ENCODE measurements at regions not wholly inside any gene's neighbourhood (a gene's known extent, or its start where the extent isn't known, plus 50 kb on each side); places are given as distances from the start of the nearest gene placed in this dataset.

GRCh38 chr3:39744746-39745145, 64.7 kb upstream of the MYRIP start:
- intact Hi-C loops (cut with DNase I; ENCODE audit: low total_unique reads) = no loop called here
- TF ChIP-seq CTCF (IDR thresholded peaks at IDR 0.05) (no peak), POLR2A (IDR thresholded peaks at IDR 0.05) (no peak)

GRCh38 chr3:39748002-39748401, 61.4 kb upstream of the MYRIP start:
- H3K27me3 ChIP-seq = no peaks in the 10 kb centered on the region
- intact Hi-C loops (cut with DNase I; ENCODE audit: low total_unique reads) = no loop called here
- no peaks in the 10 kb centered on the region for H3K36me3 ChIP-seq (ENCODE audit: low read depth, missing control alignments)
- 82 to 89% methylated on average over 1 of the region's 1 CpG for WGBS, 2 donors
- no peak for DNase-seq
- H3K9me3 ChIP-seq = no peaks in the 10 kb centered on the region
- H3K27ac ChIP-seq = no peak overlapping the region
- no peak for TF ChIP-seq CTCF (IDR thresholded peaks at IDR 0.05)
- TF ChIP-seq POLR2A (IDR thresholded peaks at IDR 0.05) = no peak
- no peaks in the 10 kb centered on the region for H3K4me1 ChIP-seq
- no peak overlapping the region for H3K4me3 ChIP-seq

More at GRCh38 chr3:39744746-39745145, 64.7 kb upstream of the MYRIP start:
- H3K27ac ChIP-seq = no peak overlapping the region
- H3K9me3 ChIP-seq = no peaks in the 10 kb centered on the region
- H3K36me3 ChIP-seq (ENCODE audit: low read depth, missing control alignments) = no peaks in the 10 kb centered on the region
- DNase-seq = no peak
- 89 to 95% methylated on average over 3 of the region's 3 CpGs for WGBS, 2 donors
- H3K4me3 ChIP-seq = no peak overlapping the region
- no peaks in the 10 kb centered on the region for H3K27me3 ChIP-seq
- no peaks in the 10 kb centered on the region for H3K4me1 ChIP-seq

- 69 to 71% methylated on average over 2 of the region's 2 CpGs for WGBS, 2 donors
- TF ChIP-seq POLR2A (IDR thresholded peaks at IDR 0.05) (no peak), CTCF (IDR thresholded peaks at IDR 0.05) (no peak)
- no peaks in the 10 kb centered on the region for H3K36me3 ChIP-seq (ENCODE audit: low read depth, missing control alignments)
- no peaks in the 10 kb centered on the region for H3K9me3 ChIP-seq
- no peak for DNase-seq
- no peak overlapping the region for H3K4me3 ChIP-seq
- intact Hi-C loops (cut with DNase I; ENCODE audit: low total_unique reads) = no loop called here
- no peaks in the 10 kb centered on the region for H3K27me3 ChIP-seq
- H3K27ac ChIP-seq = no peak overlapping the region
- H3K4me1 ChIP-seq = no peaks in the 10 kb centered on the region
Measured at GRCh38 chr3:39748763-39749162, 60.6 kb upstream of the MYRIP start.

GRCh38 chr3:39750712-39751111, 58.7 kb upstream of the MYRIP start:
- Histone ChIP-seq H3K36me3 (ENCODE audit: low read depth, missing control alignments) (no peaks in the 10 kb centered on the region), H3K9me3 (no peaks in the 10 kb centered on the region), H3K4me1 (no peaks in the 10 kb centered on the region), H3K27me3 (no peaks in the 10 kb centered on the region), H3K4me3 (no peak overlapping the region), H3K27ac (no peak overlapping the region)
- intact Hi-C loops (cut with DNase I; ENCODE audit: low total_unique reads) = no loop called here
- WGBS, 2 donors = 55 to 67% methylated on average over 4 of the region's 4 CpGs
- TF ChIP-seq POLR2A (IDR thresholded peaks at IDR 0.05) = no peak
- no peak for TF ChIP-seq CTCF (IDR thresholded peaks at IDR 0.05)
- no peak for DNase-seq

- Histone ChIP-seq H3K4me1 (no peaks in the 10 kb centered on the region), H3K4me3 (no peak overlapping the region), H3K27me3 (no peaks in the 10 kb centered on the region), H3K36me3 (ENCODE audit: low read depth, missing control alignments) (no peaks in the 10 kb centered on the region), H3K9me3 (no peaks in the 10 kb centered on the region), H3K27ac (no peak overlapping the region)
- intact Hi-C loops (cut with DNase I; ENCODE audit: low total_unique reads) = no loop called here
- no peak for DNase-seq
- 76 to 78% methylated on average over 1 of the region's 1 CpG for WGBS, 2 donors
- TF ChIP-seq CTCF (IDR thresholded peaks at IDR 0.05) (no peak), POLR2A (IDR thresholded peaks at IDR 0.05) (no peak)
Measured at GRCh38 chr3:39751286-39751685, 58.1 kb upstream of the MYRIP start.
